ENCODE measurements at regions not wholly inside any gene's neighbourhood (a gene's known extent, or its start where the extent isn't known, plus 50 kb on each side); places are given as distances from the start of the nearest gene placed in this dataset.

GRCh38 chr6:139544701-139545057 lies 170.2 kb upstream of the CITED2 start:
- H3K4me3 ChIP-seq (ENCODE audit: low read depth, low read length), result no peak overlapping the region
- no peak for DNase-seq (ENCODE audit: low read depth)
- TF ChIP-seq CTCF (IDR thresholded peaks at IDR 0.05; ENCODE audit: control insufficient read depth, extremely low read depth, insufficient read depth), result no peak

DNA sequence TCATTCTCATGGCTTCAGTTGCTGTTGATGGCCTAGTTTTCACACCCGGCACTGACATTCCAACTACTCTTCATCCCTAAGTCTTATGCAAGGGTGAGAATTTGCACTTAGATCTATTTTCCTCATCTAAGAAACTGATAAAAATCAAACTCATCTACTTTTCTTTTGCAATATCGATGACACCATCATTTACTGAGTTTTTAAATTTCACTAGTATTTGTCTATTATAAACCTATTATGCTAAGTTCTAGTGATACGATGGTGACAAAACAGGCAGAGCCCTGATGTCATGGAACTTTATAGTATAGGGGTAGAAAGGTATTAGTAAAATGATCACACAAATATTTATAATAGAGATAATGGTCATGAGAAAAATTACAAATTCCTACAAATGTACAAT lies 167.9 kb upstream of the CITED2 start:
- no peak overlapping the region for H3K4me3 ChIP-seq (ENCODE audit: low read depth, low read length)
- no peak for TF ChIP-seq CTCF (IDR thresholded peaks at IDR 0.05; ENCODE audit: control insufficient read depth, extremely low read depth, insufficient read depth)
- DNase-seq (ENCODE audit: low read depth), result no peak

- H3K4me3 ChIP-seq (ENCODE audit: low read depth, low read length), result no peak overlapping the region
- no peak for DNase-seq (ENCODE audit: low read depth)
- TF ChIP-seq CTCF (IDR thresholded peaks at IDR 0.05; ENCODE audit: control insufficient read depth, extremely low read depth, insufficient read depth), result no peak
Observed at GRCh38 chr6:139540894-139541293, 166.4 kb upstream of the CITED2 start.

- no peak for TF ChIP-seq CTCF (IDR thresholded peaks at IDR 0.05; ENCODE audit: control insufficient read depth, extremely low read depth, insufficient read depth)
- no peak overlapping the region for H3K4me3 ChIP-seq (ENCODE audit: low read depth, low read length)
- no peak for DNase-seq (ENCODE audit: low read depth)
Observed at GRCh38 chr6:139540276-139540675, 165.8 kb upstream of the CITED2 start.

DNA sequence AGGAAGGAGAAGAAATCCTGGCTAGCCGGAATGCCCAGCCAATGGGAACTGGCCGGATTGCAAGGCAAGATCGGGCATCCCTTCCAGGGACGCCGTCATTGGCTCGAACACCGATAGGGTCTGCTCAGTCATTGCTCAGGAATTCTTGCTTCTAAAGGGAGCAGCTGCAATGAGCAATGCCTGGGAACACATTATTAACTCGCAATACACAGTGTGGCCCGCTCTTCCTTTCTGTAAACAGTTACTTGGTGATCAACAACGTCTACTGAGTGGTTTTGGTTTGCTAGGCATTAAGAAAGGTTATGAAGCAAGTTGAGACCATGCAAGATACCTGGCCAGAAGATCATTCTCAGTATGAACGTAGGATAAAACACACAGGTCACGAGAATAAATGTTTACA lies 165.4 kb upstream of the CITED2 start:
- no peak overlapping the region for H3K4me3 ChIP-seq (ENCODE audit: low read depth, low read length)
- no peak for DNase-seq (ENCODE audit: low read depth)
- no peak for TF ChIP-seq CTCF (IDR thresholded peaks at IDR 0.05; ENCODE audit: control insufficient read depth, extremely low read depth, insufficient read depth)

DNA sequence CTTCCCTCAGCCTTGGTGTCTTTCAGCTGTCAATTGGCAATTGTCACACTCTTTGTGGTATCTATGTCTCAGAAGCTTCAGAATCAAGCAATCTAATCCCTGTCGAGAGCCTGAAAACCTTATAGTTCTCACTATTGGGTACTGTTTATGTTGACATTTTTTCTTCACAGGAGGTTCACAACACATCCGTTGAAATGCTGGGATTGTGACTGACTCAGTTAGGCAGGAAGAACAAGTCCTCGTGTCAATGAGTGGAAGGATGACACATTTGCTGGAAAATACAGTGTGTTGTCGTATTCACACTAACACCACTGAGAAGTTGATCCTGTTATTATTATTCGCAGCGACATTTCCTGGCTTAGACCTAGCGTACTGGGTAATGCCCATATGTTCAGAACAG lies 163.9 kb upstream of the CITED2 start:
- no peak overlapping the region for H3K4me3 ChIP-seq (ENCODE audit: low read depth, low read length)
- no peak for TF ChIP-seq CTCF (IDR thresholded peaks at IDR 0.05; ENCODE audit: control insufficient read depth, extremely low read depth, insufficient read depth)
- no peak for DNase-seq (ENCODE audit: low read depth)

GRCh38 chr6:139536751-139537617 lies 162.5 kb upstream of the CITED2 start:
- no peak for TF ChIP-seq CTCF (IDR thresholded peaks at IDR 0.05; ENCODE audit: control insufficient read depth, extremely low read depth, insufficient read depth)
- peak; percentile 60 for DNase-seq (ENCODE audit: low read depth)
- no peak overlapping the region for H3K4me3 ChIP-seq (ENCODE audit: low read depth, low read length)
